GM21367 (cell line): ENCODE measurements at regions not wholly inside any gene's neighbourhood (a gene's known extent, or its start where the extent isn't known, plus 50 kb on each side); places are given as distances from the start of the nearest gene placed in this dataset.
"Not testable (repeated sequence)": the region's sequence is repeated elsewhere in the genome, so short reads cannot be mapped to it uniquely, and the experiment has no call there.

Experiments used
- ATAC-seq: cut with Tn5 transposase; IDR thresholded peaks from one replicate; pipeline ENCODE4 v1.9.1; 2021; ENCODE audit not compliant: unreplicated experiment

- no peak for ATAC-seq
These were observed 105.4 kb upstream of the SLC7A11 start for GRCh38 chr4:138347561-138347960.

- no peak for ATAC-seq
These were observed 102.7 kb upstream of the SLC7A11 start for GRCh38 chr4:138344851-138345250.

GRCh38 chr4:138344054-138344453 lies 101.9 kb upstream of the SLC7A11 start:
- ATAC-seq, result no peak

- ATAC-seq, result no peak
These were observed 99.7 kb upstream of the SLC7A11 start for GRCh38 chr4:138341739-138342415.

- ATAC-seq, result no peak
These were observed 96.7 kb upstream of the SLC7A11 start for GRCh38 chr4:138338840-138339239.

- ATAC-seq, result not testable (repeated sequence)
These were observed 96.1 kb upstream of the SLC7A11 start for GRCh38 chr4:138338222-138338621.

- ATAC-seq, result no peak
These were observed 92.3 kb upstream of the SLC7A11 start for GRCh38 chr4:138334346-138335016.

GRCh38 chr4:138332415-138332814 lies 90.3 kb upstream of the SLC7A11 start:
- not testable (repeated sequence) for ATAC-seq

GRCh38 chr4:138330531-138330930 lies 88.4 kb upstream of the SLC7A11 start:
- ATAC-seq, result no peak

- ATAC-seq, result no peak
These were observed 87.4 kb upstream of the SLC7A11 start for GRCh38 chr4:138329506-138330070.

- ATAC-seq, result no peak
These were observed 85.2 kb upstream of the SLC7A11 start for GRCh38 chr4:138327338-138327737.

GRCh38 chr4:138320831-138321230 lies 78.7 kb upstream of the SLC7A11 start:
- ATAC-seq, result no peak

- no peak for ATAC-seq
These were observed 77.9 kb upstream of the SLC7A11 start for GRCh38 chr4:138320030-138320429.

GRCh38 chr4:138317175-138317748 lies 75.1 kb upstream of the SLC7A11 start:
- no peak for ATAC-seq

GRCh38 chr4:138312536-138312911 lies 70.4 kb upstream of the SLC7A11 start:
- no peak for ATAC-seq

- no peak for ATAC-seq
These were observed 69.8 kb upstream of the SLC7A11 start for GRCh38 chr4:138311771-138312535.

GRCh38 chr4:138310991-138311390 lies 68.8 kb upstream of the SLC7A11 start:
- no peak for ATAC-seq

- ATAC-seq, result no peak
These were observed 68.3 kb upstream of the SLC7A11 start for GRCh38 chr4:138310498-138310897.

- no peak for ATAC-seq
These were observed 66.2 kb upstream of the SLC7A11 start for GRCh38 chr4:138308356-138308755.

- ATAC-seq, result no peak
These were observed 65.2 kb upstream of the SLC7A11 start for GRCh38 chr4:138307319-138307718.

GRCh38 chr4:138305050-138305449 lies 62.9 kb upstream of the SLC7A11 start:
- ATAC-seq, result no peak
